SU-DHL-6 (cell line): ENCODE measurements at regions not wholly inside any gene's neighbourhood (a gene's known extent, or its start where the extent isn't known, plus 50 kb on each side); places are given as distances from the start of the nearest gene placed in this dataset.

Source experiments
- H2AFZ ChIP-seq: fragments of 200-600 bp; sonication (generic); 2 replicates; pipeline ENCODE4 v1.6.1; 2014; ENCODE audit warnings: low read depth, mild to moderate bottlenecking, moderate library complexity, mixed read lengths, antibody characterized with exemption, low read length; ENCODE audit not compliant: severe bottlenecking
- H3F3A ChIP-seq: fragments of 200-600 bp; shearing (Covaris generic); 2 replicates; pipeline ENCODE4 v1.6.0; 2016; ENCODE audit warnings: antibody characterized with exemption, mild to moderate bottlenecking; ENCODE audit not compliant: insufficient read depth
- H3K27ac ChIP-seq: fragments of 200-600 bp; sonication (generic); 2 replicates; pipeline ENCODE4 v1.5.1; 2016; ENCODE audit warnings: low read depth, mild to moderate bottlenecking, low read length, moderate library complexity, mixed read lengths
- H3K27me3 ChIP-seq: fragments of 200-600 bp; sonication (generic), shearing (Covaris generic); 2 replicates; pipeline ENCODE4 v1.6.0; 2014; ENCODE audit warnings: mild to moderate bottlenecking, low read length
- H3K36me3 ChIP-seq: fragments of 200-600 bp; sonication (generic); 2 replicates; pipeline ENCODE4 v1.6.1; 2014; ENCODE audit warnings: mild to moderate bottlenecking, low read length, mixed read lengths
- H3K4me2 ChIP-seq: fragments of 300-600, 200-600 bp; shearing (Covaris generic), sonication (generic); 2 replicates; pipeline ENCODE4 v1.6.0; 2014; ENCODE audit warnings: low read length, low read depth, mild to moderate bottlenecking; ENCODE audit not compliant: poor library complexity, severe bottlenecking
- H3K4me3 ChIP-seq: fragments of 200-600 bp; sonication (generic); 2 replicates; pipeline ENCODE4 v1.5.1; 2014; ENCODE audit warnings: antibody characterized with exemption, low read length, mild to moderate bottlenecking, mixed read lengths; ENCODE audit not compliant: insufficient read depth, poor library complexity, severe bottlenecking
- H3K79me2 ChIP-seq: fragments of 200-600 bp; sonication (generic); 2 replicates; pipeline ENCODE4 v1.6.1; 2014; ENCODE audit warnings: mild to moderate bottlenecking, low read length, moderate library complexity; ENCODE audit not compliant: insufficient read depth
- H3K9ac ChIP-seq: fragments of 200-600 bp; sonication (generic); 2 replicates; pipeline ENCODE4 v1.7.0; 2014; ENCODE audit warnings: mild to moderate bottlenecking, low read length
- H3K9me2 ChIP-seq: fragments of 200-600 bp; sonication (generic); replicated peaks from 2 replicates; pipeline ENCODE4 v1.6.1; 2014; ENCODE audit warnings: low read length; ENCODE audit not compliant: insufficient read depth
- H3K9me3 ChIP-seq: fragments of 200-600 bp; sonication (generic); 2 replicates; pipeline ENCODE4 v1.6.1; 2014; ENCODE audit warnings: low read length, mixed read lengths; ENCODE audit not compliant: insufficient read depth
- H4K20me1 ChIP-seq: fragments of 200-600 bp; sonication (generic); 2 replicates; pipeline ENCODE4 v1.6.1; 2014; ENCODE audit warnings: low read depth, mild to moderate bottlenecking, antibody characterized with exemption, low read length, moderate library complexity, mixed read lengths
- EZH2phosphoT487 ChIP-seq: fragments of 200-600 bp; sonication (generic), shearing (Covaris generic); conservative IDR thresholded peaks from 2 replicates; pipeline ENCODE4 v1.6.1; 2018; ENCODE audit warnings: mild to moderate bottlenecking, antibody characterized with exemption, low read length, moderate library complexity, mixed read lengths
- TF ChIP-seq, protein P1 (sequence below): fragments of 200-600 bp; sonication (generic); IDR thresholded peaks from one replicate; pipeline ENCODE4 v1.5.1; 2017; ENCODE audit warnings: antibody characterized with exemption, mild to moderate bottlenecking, low read length, moderate library complexity; ENCODE audit not compliant: insufficient read depth, poor library complexity, severe bottlenecking

DNA sequence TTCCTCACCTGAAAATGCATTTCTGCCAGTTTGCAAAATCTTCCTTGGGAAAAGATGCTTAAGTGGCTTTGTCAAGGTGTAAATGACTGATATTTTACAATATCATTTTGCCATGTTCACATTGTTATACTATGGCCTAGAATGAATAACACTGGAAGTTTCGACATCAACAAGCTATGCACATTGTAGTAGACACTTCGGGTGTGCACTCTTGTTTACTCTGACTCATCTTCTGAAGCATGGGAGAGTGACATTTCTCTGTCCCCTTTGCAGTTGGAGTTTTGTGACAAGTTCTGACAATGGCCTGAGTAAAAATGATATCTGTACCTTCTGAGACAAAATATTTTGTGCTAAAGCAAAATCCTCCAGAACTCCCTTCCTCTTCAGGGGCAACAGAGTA is 567.0 kb upstream of the RGMA start:
- H3K79me2 ChIP-seq: no peaks in the 10 kb centered on the region
- H3K4me2 ChIP-seq: no peak overlapping the region
- TF ChIP-seq, protein P1, sequence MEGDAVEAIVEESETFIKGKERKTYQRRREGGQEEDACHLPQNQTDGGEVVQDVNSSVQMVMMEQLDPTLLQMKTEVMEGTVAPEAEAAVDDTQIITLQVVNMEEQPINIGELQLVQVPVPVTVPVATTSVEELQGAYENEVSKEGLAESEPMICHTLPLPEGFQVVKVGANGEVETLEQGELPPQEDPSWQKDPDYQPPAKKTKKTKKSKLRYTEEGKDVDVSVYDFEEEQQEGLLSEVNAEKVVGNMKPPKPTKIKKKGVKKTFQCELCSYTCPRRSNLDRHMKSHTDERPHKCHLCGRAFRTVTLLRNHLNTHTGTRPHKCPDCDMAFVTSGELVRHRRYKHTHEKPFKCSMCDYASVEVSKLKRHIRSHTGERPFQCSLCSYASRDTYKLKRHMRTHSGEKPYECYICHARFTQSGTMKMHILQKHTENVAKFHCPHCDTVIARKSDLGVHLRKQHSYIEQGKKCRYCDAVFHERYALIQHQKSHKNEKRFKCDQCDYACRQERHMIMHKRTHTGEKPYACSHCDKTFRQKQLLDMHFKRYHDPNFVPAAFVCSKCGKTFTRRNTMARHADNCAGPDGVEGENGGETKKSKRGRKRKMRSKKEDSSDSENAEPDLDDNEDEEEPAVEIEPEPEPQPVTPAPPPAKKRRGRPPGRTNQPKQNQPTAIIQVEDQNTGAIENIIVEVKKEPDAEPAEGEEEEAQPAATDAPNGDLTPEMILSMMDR: no peak
- TF ChIP-seq EZH2phosphoT487: no peak
- H4K20me1 ChIP-seq: no peaks in the 10 kb centered on the region
- H3K27me3 ChIP-seq: 0 out of 2 replicates have a peak, but pooled peaks cover 4% of the 10 kb centered on the region
- H3F3A ChIP-seq: no peaks in the 10 kb centered on the region
- no peak overlapping the region for H3K9ac ChIP-seq
- no peaks in the 10 kb centered on the region for H3K36me3 ChIP-seq
- no peak overlapping the region for H2AFZ ChIP-seq
- H3K9me2 ChIP-seq: no peaks in the 10 kb centered on the region
- no peaks in the 10 kb centered on the region for H3K9me3 ChIP-seq
- H3K27ac ChIP-seq: no peak overlapping the region
- H3K4me3 ChIP-seq: no peak overlapping the region

GRCh38 chr15:93649691-93650235 is 560.8 kb upstream of the RGMA start:
- H4K20me1 ChIP-seq: no peaks in the 10 kb centered on the region
- H3K9me2 ChIP-seq: no peaks in the 10 kb centered on the region
- no peaks in the 10 kb centered on the region for H3F3A ChIP-seq
- no peaks in the 10 kb centered on the region for H3K27me3 ChIP-seq
- no peak overlapping the region for H3K4me2 ChIP-seq
- H3K27ac ChIP-seq: no peak overlapping the region
- no peaks in the 10 kb centered on the region for H3K36me3 ChIP-seq
- H3K4me3 ChIP-seq: no peak overlapping the region
- no peak overlapping the region for H3K9ac ChIP-seq
- no peak overlapping the region for H2AFZ ChIP-seq
- no peaks in the 10 kb centered on the region for H3K9me3 ChIP-seq
- no peaks in the 10 kb centered on the region for H3K79me2 ChIP-seq
- no peak for TF ChIP-seq EZH2phosphoT487
- TF ChIP-seq, protein P1: no peak

DNA sequence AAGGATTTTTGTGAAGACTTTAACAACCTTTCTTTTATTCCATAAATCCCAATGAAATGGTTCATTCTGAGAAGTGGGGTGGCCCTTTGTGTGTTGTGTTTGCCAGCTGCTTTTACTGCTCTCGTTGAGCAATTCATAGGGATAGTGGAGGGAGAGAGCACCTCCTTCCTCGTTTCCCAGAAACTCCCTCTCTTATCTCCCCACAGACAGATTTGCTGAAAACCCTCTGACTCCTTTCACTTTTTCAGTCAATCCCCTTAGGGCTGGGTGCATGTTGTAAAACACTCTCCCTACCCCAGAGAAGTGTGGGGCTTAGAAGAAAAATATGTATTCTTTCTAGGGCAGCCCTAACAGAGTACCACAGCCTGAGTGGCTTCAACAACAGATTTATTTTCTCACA is 557.2 kb upstream of the RGMA start:
- no peaks in the 10 kb centered on the region for H3K9me3 ChIP-seq
- H3K9ac ChIP-seq: no peak overlapping the region

More for the DNA sequence above, 557.2 kb upstream of the RGMA start:
- Histone ChIP-seq H4K20me1 (no peaks in the 10 kb centered on the region), H3K27ac (no peak overlapping the region), H3K4me3 (no peak overlapping the region), H3K36me3 (no peaks in the 10 kb centered on the region), H2AFZ (no peak overlapping the region), H3K4me2 (no peak overlapping the region), H3K79me2 (no peaks in the 10 kb centered on the region), H3F3A (no peaks in the 10 kb centered on the region), H3K9me2 (no peaks in the 10 kb centered on the region), H3K27me3 (no peaks in the 10 kb centered on the region)
- TF ChIP-seq, protein P1: no peak
- no peak for TF ChIP-seq EZH2phosphoT487
